CD4-positive, alpha-beta T cell treated with Interleukin-1 beta for 1 hour (primary cell): ENCODE measurements at regions not wholly inside any gene's neighbourhood (a gene's known extent, or its start where the extent isn't known, plus 50 kb on each side); places are given as distances from the start of the nearest gene placed in this dataset.
"Not testable (repeated sequence)": the region's sequence is repeated elsewhere in the genome, so short reads cannot be mapped to it uniquely, and the experiment has no call there.

Source experiments
- DNase-seq, 2 donors: peaks; one replicate each; pipeline ENCODE4 v3.0.0-alpha.2; 2020 to 2022

GRCh38 chr7:76712926-76713325 lies 85.8 kb upstream of the POMZP3 start:
- DNase-seq, result not testable (repeated sequence)

DNA sequence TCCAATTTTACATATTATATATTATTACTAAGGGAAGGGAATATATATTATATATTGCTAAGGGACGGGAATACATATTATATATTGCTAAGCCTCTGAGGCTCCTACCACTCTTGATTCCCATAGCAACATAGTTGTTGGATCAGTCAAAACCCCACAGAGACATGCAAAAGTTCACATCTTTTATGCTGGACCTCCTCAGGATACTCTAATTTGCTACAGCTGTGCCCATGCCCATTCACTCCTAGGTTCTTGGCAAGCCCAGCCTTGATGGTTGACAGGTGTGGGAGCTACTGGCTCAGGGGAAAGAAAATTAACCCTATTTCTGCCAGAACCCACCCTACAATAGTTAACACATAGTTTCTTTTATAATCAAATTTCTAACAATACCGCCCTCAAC lies 84.6 kb upstream of the POMZP3 start:
- not testable (repeated sequence) for DNase-seq

DNA sequence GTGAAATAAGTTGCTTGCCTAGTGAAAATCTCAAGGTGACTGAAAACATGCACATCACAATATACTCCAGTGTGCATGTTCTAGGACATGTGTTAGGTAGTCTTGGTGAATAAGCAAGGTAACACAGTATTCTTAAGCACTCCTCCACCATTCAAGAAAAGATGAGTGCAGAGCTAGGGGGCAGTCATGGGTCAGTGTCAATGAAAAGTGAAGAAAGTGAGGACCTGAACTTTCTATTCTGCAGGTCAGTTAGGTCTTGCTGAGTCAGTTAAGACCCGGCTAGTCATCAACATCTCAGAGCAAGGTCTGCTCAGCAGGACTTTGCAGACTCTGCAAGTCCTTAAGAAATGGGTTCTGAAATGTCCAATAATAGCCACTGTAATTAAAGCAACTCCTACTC lies 82.6 kb upstream of the POMZP3 start:
- DNase-seq, result not testable (repeated sequence)

- not testable (repeated sequence) for DNase-seq
Observed at GRCh38 chr7:76708446-76708845, 81.4 kb upstream of the POMZP3 start.

DNA sequence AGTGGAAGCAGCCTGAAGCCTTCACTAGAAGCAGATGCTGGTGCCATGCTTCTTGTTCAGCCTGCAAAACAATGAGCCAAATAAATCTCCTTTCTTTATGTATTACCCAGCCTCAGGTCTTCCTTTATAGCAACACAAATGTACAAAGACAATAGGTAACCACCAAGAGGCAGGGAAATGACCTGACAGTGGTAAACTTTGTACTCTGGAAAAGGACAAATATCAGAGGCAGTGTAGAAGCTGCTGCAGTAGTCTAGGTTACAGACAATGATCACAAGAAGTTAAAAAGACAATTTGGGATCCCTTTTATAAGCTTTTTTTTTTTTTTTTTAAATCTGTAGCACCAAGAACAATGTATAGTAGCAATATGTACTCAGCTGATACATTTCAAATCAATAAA lies 76.7 kb upstream of the POMZP3 start:
- DNase-seq, result not testable (repeated sequence)

GRCh38 chr7:76686277-76686676 lies 59.2 kb upstream of the POMZP3 start:
- DNase-seq, result not testable (repeated sequence)

DNA sequence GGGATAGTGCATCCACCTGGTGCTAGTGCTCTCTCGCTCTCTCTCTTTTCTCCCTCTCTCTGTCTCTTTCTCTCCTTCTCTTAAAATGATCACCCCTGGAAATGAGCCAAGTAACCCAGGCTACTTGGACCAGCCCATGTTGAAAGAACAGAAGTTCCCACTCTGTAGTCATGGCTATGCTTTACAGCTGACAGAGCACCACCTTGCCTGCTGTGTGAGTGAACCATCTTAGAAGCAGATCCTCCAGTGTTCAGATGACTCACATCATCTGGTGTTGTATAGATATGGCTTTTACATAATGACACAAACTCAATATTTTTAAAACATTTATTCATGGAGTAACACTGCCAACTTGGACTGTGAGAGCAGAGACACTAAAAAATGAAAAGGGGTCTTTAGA lies 57.7 kb upstream of the POMZP3 start:
- DNase-seq, result not testable (repeated sequence)

DNA sequence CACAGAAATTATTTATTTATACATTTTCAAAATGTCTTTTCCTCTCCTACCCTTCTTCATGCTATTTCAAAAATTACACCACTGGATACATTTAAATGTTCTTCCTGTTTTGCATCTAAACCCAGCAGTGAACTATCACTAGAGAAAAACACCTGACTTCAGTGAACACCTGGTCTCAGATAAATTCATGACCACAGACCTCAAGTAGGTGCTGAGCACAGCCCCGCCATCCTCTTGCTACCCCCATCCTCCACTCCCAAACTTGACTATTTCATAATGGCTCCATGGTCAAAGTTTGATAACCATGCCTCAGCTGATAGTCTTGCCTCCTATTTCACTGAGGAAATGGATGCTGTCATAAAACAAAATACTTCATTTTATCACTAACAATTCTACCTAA lies 56.6 kb upstream of the POMZP3 start:
- DNase-seq, result not testable (repeated sequence)

DNA sequence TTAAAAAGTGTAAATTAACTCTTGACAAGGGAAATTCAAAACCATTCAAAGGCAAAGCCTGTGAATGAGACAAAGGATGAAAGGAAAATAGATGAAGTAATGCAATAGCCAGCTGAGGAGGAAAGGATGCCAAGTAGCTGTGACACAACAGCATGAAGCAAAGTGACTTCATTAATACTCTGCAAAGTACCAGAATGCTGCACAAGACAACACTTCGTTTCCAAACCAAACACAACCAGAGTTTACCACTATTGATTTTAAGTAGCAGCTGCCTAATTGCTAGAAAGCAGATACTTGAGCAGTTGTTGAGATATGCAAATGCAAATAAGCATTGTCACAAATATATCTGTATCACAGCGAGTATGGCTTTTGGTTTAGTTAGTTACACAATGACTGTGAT lies 54.7 kb upstream of the POMZP3 start:
- DNase-seq, result not testable (repeated sequence)

GRCh38 chr7:76679174-76679573 lies 52.1 kb upstream of the POMZP3 start:
- not testable (repeated sequence) for DNase-seq

DNA sequence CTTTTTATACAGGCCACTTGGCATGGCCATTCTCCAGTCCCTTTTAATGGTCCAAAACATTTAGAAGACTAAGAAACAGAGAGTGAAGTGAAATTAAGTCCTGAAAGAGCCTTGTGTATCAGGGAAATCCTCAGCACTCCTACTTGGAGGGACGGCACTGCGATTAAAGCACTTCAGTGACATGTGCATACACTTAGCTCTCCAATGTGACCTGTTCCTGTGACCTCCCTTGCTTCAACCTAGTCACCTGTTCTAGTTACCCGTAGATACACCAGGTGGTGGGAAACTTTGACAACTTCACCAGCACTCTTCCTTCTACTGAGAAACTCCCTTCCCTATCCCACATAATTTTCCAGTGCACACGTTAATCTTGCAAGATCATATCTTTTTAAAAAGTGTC lies 51.4 kb upstream of the POMZP3 start:
- DNase-seq, result not testable (repeated sequence)

DNA sequence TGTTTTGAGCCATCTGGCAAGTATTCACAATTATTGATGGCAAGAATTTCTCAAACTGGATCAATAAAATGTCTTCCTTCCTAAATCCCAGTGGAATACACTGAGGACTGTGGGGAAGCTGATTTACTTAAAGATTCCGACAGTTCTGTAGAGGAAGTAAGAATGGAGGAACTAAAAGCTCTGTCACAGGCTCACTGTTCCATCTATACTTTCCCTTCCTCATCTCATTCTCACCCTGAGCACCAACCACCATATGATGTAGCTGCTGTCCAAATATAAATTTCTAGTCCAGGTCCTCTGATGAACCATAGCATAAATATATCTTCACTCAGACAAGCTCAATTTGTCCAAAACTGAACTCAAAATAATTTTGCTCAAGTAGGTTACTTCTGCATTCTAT lies 49.8 kb upstream of the POMZP3 start:
- DNase-seq, result not testable (repeated sequence)
